HepG2 (cell line): ENCODE measurements at regions not wholly inside any gene's neighbourhood (a gene's known extent, or its start where the extent isn't known, plus 50 kb on each side); places are given as distances from the start of the nearest gene placed in this dataset.

Source experiments
- EZH2 ChIP-seq: conservative IDR thresholded peaks from 2 replicates; pipeline ENCODE4 v1.6.1; 2012; ENCODE audit warnings: mild to moderate bottlenecking, low read depth, low read length, moderate library complexity
- HCFC1 ChIP-seq: fragments of 150-350 bp; IDR thresholded peaks from 2 replicates; pipeline ENCODE4 v1.6.1; 2014; ENCODE audit warnings: low read depth, low read length
- POLR2AphosphoS5 ChIP-seq: IDR thresholded peaks from 2 replicates; pipeline ENCODE4 v1.6.1; 2012; ENCODE audit warnings: low read depth, low read length
- ZBTB7A ChIP-seq: sonication (generic); formaldehyde crosslinking; IDR thresholded peaks from 2 replicates; pipeline ENCODE4 v1.8.0; 2022; ENCODE audit warnings: mild to moderate bottlenecking, missing genetic modification reagents
- ZMYM2 ChIP-seq: sonication (generic); formaldehyde crosslinking; IDR thresholded peaks from 2 replicates; pipeline ENCODE4 v1.8.0; 2022; ENCODE audit warnings: mild to moderate bottlenecking, missing genetic modification reagents
- ZNF484 ChIP-seq: sonication (generic); formaldehyde crosslinking; IDR thresholded peaks from 2 replicates; pipeline ENCODE4 v1.5.1; 2020; ENCODE audit warnings: mild to moderate bottlenecking, low read depth, missing genetic modification reagents, borderline replicate concordance
- ZNF549 ChIP-seq: sonication (generic); formaldehyde crosslinking; IDR thresholded peaks from 2 replicates; pipeline ENCODE4 v1.5.0; 2020; ENCODE audit warnings: missing genetic modification reagents
- ZNF781 ChIP-seq: sonication (generic); formaldehyde crosslinking; IDR thresholded peaks from 2 replicates; pipeline ENCODE4 v1.5.1; 2020; ENCODE audit warnings: borderline replicate concordance, mild to moderate bottlenecking, missing genetic modification reagents; ENCODE audit errors: not compliant biosample characterization
- TF ChIP-seq, protein P1 (sequence below): sonication (generic); formaldehyde crosslinking; IDR thresholded peaks from 2 replicates; pipeline ENCODE4 v1.5.0; 2020; ENCODE audit warnings: mild to moderate bottlenecking, missing genetic modification reagents, moderate library complexity
- TF ChIP-seq, protein P2 (sequence below): IDR thresholded peaks from 2 replicates; pipeline ENCODE4 v1.6.1; 2016; ENCODE audit warnings: low read depth, missing genetic modification reagents, missing compliant biosample characterization
- TF ChIP-seq, protein P3 (sequence below): sonication (generic); formaldehyde crosslinking; IDR thresholded peaks from 2 replicates; pipeline ENCODE4 v1.4.0; 2020; ENCODE audit warnings: missing genetic modification reagents, borderline replicate concordance
- TF ChIP-seq, protein P4 (sequence below): sonication (generic); formaldehyde crosslinking; IDR thresholded peaks from 2 replicates; pipeline ENCODE4 v1.4.0; 2020; ENCODE audit warnings: missing genetic modification reagents, borderline replicate concordance

DNA sequence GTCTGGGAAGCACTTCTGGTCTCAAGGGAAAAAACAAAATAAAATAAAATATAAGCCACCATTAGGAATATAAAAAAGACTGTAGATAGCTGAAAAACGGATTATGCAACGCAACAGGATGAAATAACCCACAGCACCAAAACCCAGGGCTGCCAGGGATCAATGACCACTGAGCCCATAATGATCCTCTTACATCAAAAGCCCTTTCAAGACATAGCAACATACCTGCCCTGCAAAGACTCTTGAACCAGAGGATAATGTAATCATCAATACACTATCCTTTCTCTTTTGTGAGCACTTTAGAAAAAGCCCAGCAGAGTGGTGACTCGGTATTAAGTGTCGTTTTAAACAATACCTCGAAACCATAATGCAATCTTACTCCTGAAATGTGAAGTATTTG lies 235.0 kb upstream of the SOX21 start:
- TF ChIP-seq ZNF549 (CRISPR knock-in tag): no peak
- TF ChIP-seq, protein P1, sequence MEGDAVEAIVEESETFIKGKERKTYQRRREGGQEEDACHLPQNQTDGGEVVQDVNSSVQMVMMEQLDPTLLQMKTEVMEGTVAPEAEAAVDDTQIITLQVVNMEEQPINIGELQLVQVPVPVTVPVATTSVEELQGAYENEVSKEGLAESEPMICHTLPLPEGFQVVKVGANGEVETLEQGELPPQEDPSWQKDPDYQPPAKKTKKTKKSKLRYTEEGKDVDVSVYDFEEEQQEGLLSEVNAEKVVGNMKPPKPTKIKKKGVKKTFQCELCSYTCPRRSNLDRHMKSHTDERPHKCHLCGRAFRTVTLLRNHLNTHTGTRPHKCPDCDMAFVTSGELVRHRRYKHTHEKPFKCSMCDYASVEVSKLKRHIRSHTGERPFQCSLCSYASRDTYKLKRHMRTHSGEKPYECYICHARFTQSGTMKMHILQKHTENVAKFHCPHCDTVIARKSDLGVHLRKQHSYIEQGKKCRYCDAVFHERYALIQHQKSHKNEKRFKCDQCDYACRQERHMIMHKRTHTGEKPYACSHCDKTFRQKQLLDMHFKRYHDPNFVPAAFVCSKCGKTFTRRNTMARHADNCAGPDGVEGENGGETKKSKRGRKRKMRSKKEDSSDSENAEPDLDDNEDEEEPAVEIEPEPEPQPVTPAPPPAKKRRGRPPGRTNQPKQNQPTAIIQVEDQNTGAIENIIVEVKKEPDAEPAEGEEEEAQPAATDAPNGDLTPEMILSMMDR (CRISPR knock-in tag): no peak
- no peak for TF ChIP-seq ZNF484 (CRISPR knock-in tag)
- TF ChIP-seq, protein P2, sequence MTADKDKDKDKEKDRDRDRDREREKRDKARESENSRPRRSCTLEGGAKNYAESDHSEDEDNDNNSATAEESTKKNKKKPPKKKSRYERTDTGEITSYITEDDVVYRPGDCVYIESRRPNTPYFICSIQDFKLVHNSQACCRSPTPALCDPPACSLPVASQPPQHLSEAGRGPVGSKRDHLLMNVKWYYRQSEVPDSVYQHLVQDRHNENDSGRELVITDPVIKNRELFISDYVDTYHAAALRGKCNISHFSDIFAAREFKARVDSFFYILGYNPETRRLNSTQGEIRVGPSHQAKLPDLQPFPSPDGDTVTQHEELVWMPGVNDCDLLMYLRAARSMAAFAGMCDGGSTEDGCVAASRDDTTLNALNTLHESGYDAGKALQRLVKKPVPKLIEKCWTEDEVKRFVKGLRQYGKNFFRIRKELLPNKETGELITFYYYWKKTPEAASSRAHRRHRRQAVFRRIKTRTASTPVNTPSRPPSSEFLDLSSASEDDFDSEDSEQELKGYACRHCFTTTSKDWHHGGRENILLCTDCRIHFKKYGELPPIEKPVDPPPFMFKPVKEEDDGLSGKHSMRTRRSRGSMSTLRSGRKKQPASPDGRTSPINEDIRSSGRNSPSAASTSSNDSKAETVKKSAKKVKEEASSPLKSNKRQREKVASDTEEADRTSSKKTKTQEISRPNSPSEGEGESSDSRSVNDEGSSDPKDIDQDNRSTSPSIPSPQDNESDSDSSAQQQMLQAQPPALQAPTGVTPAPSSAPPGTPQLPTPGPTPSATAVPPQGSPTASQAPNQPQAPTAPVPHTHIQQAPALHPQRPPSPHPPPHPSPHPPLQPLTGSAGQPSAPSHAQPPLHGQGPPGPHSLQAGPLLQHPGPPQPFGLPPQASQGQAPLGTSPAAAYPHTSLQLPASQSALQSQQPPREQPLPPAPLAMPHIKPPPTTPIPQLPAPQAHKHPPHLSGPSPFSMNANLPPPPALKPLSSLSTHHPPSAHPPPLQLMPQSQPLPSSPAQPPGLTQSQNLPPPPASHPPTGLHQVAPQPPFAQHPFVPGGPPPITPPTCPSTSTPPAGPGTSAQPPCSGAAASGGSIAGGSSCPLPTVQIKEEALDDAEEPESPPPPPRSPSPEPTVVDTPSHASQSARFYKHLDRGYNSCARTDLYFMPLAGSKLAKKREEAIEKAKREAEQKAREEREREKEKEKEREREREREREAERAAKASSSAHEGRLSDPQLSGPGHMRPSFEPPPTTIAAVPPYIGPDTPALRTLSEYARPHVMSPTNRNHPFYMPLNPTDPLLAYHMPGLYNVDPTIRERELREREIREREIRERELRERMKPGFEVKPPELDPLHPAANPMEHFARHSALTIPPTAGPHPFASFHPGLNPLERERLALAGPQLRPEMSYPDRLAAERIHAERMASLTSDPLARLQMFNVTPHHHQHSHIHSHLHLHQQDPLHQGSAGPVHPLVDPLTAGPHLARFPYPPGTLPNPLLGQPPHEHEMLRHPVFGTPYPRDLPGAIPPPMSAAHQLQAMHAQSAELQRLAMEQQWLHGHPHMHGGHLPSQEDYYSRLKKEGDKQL: no peak
- TF ChIP-seq ZMYM2 (CRISPR knock-in tag): no peak
- no peak for TF ChIP-seq EZH2
- TF ChIP-seq ZBTB7A (CRISPR knock-in tag): no peak
- TF ChIP-seq ZNF781 (CRISPR knock-in tag): no peak
- TF ChIP-seq, protein P3, sequence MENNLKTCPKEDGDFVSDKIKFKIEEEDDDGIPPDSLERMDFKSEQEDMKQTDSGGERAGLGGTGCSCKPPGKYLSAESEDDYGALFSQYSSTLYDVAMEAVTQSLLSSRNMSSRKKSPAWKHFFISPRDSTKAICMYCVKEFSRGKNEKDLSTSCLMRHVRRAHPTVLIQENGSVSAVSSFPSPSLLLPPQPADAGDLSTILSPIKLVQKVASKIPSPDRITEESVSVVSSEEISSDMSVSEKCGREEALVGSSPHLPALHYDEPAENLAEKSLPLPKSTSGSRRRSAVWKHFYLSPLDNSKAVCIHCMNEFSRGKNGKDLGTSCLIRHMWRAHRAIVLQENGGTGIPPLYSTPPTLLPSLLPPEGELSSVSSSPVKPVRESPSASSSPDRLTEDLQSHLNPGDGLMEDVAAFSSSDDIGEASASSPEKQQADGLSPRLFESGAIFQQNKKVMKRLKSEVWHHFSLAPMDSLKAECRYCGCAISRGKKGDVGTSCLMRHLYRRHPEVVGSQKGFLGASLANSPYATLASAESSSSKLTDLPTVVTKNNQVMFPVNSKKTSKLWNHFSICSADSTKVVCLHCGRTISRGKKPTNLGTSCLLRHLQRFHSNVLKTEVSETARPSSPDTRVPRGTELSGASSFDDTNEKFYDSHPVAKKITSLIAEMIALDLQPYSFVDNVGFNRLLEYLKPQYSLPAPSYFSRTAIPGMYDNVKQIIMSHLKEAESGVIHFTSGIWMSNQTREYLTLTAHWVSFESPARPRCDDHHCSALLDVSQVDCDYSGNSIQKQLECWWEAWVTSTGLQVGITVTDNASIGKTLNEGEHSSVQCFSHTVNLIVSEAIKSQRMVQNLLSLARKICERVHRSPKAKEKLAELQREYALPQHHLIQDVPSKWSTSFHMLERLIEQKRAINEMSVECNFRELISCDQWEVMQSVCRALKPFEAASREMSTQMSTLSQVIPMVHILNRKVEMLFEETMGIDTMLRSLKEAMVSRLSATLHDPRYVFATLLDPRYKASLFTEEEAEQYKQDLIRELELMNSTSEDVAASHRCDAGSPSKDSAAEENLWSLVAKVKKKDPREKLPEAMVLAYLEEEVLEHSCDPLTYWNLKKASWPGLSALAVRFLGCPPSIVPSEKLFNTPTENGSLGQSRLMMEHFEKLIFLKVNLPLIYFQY (CRISPR knock-in tag): no peak
- TF ChIP-seq, protein P4, sequence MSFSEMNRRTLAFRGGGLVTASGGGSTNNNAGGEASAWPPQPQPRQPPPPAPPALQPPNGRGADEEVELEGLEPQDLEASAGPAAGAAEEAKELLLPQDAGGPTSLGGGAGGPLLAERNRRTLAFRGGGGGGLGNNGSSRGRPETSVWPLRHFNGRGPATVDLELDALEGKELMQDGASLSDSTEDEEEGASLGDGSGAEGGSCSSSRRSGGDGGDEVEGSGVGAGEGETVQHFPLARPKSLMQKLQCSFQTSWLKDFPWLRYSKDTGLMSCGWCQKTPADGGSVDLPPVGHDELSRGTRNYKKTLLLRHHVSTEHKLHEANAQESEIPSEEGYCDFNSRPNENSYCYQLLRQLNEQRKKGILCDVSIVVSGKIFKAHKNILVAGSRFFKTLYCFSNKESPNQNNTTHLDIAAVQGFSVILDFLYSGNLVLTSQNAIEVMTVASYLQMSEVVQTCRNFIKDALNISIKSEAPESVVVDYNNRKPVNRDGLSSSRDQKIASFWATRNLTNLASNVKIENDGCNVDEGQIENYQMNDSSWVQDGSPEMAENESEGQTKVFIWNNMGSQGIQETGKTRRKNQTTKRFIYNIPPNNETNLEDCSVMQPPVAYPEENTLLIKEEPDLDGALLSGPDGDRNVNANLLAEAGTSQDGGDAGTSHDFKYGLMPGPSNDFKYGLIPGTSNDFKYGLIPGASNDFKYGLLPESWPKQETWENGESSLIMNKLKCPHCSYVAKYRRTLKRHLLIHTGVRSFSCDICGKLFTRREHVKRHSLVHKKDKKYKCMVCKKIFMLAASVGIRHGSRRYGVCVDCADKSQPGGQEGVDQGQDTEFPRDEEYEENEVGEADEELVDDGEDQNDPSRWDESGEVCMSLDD (CRISPR knock-in tag): no peak
- TF ChIP-seq POLR2AphosphoS5: no peak
- TF ChIP-seq HCFC1: no peak
